ENCODE measurements at regions not wholly inside any gene's neighbourhood (a gene's known extent, or its start where the extent isn't known, plus 50 kb on each side); places are given as distances from the start of the nearest gene placed in this dataset.

GRCh38 chr14:98889836-98890185 is 382.2 kb downstream of the BCL11B start:
- DNase-seq (ENCODE audit: low spot score): no peak

GRCh38 chr14:98890556-98891340 is 381.2 kb downstream of the BCL11B start:
- DNase-seq (ENCODE audit: low spot score): no peak

GRCh38 chr14:98893675-98894074 is 378.3 kb downstream of the BCL11B start:
- DNase-seq (ENCODE audit: low spot score): no peak

GRCh38 chr14:98894600-98894999 is 377.4 kb downstream of the BCL11B start:
- DNase-seq (ENCODE audit: low spot score): no peak

GRCh38 chr14:98896449-98896848 is 375.5 kb downstream of the BCL11B start:
- DNase-seq (ENCODE audit: low spot score): no peak

DNA sequence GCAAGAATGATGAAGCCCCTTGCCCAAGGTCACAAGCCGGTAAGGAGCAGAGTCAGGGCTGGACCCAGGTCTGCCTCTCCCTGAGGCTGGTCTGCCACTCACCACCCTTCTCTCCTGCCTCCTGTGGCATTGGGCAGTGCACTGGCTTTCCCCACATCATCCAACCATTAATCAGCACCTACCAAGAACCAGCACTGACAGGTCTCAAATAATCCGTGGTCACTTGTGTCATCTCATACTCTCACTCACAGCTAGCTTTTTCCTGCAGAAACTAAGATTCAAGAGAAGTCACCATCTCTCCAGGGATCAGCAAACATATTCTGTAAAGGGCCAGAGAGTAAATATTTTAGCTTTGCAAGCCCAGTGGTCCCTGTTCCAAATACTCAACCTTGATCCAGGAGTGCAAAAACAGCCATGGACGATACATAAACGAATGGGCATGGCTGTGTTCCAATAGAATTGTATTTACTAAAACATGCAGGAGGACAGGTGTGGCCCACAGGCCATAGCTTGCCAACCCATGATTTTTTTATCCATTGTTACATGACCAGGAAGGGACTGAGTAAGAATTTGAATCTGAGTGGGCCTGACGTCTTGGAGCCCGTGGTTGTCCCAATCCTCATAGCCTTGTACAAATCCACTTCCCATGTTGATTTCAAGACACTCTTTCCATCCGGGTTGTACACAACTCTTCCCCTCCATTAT is 374.2 kb downstream of the BCL11B start:
- DNase-seq (ENCODE audit: low spot score): no peak

- DNase-seq (ENCODE audit: low spot score): no peak
These were observed 372.6 kb downstream of the BCL11B start for GRCh38 chr14:98899441-98899840.

DNA sequence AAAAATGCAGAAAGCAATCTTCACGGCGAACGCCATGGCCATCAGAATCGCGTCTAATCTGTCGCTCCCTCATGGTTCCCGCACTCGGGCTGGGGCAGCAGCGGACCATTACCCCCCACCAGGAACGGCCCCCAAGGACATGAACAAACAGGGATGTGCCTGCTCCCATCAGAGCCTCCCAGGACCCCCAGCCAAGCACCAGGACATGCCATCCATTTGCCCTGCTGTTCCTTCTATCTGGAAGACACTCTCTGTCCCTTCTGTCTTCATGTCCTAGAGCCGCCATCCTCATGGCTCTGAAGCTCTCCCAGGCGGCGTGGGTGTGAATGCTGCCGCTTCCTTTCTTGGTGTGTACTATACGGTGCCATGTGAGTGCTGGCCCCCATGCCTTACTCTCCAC is 371.8 kb downstream of the BCL11B start:
- DNase-seq (ENCODE audit: low spot score): no peak

DNA sequence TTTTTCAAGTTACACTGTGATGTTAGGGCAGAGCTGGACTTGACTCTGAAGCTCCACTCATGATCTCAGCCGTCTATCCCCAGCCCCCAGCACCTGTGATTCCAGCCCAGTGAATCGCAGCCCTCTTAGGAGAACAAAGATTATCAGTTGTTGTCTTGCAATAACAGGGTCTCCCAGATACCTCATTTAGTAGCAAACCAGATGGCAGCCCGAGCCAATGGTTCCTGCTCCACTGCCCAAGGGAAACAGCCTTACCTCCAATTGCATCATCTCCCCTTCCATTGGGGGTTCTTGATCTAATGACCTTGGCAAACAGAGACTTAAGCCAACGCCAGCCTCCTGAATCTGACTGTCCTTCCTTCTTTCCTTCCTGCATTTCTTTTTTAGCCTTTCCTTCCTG is 371.2 kb downstream of the BCL11B start:
- DNase-seq (ENCODE audit: low spot score): no peak

GRCh38 chr14:98901511-98902205 is 370.3 kb downstream of the BCL11B start:
- no peak for DNase-seq (ENCODE audit: low spot score)

DNA sequence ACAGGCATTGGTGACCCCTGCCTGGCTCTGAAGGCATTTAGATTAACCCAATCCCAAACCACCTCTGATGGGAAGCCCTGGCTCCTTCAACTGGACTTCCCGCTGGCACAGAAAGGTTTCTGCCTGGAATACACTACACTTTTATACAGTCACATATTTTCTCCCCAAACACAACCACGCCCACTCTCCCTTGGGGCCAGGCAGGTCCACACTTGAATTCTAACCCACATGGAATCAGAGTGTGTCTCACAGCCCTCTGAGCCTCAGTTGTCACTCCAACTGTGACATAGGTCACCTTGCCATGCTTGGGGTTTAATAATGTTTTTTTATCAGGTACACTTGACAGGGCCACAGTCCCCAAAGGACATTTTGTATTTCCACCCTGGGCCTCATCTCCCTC is 368.6 kb downstream of the BCL11B start:
- DNase-seq (ENCODE audit: low spot score): no peak

- DNase-seq (ENCODE audit: low spot score): no peak
These were observed 367.3 kb downstream of the BCL11B start for GRCh38 chr14:98904677-98905076.

DNA sequence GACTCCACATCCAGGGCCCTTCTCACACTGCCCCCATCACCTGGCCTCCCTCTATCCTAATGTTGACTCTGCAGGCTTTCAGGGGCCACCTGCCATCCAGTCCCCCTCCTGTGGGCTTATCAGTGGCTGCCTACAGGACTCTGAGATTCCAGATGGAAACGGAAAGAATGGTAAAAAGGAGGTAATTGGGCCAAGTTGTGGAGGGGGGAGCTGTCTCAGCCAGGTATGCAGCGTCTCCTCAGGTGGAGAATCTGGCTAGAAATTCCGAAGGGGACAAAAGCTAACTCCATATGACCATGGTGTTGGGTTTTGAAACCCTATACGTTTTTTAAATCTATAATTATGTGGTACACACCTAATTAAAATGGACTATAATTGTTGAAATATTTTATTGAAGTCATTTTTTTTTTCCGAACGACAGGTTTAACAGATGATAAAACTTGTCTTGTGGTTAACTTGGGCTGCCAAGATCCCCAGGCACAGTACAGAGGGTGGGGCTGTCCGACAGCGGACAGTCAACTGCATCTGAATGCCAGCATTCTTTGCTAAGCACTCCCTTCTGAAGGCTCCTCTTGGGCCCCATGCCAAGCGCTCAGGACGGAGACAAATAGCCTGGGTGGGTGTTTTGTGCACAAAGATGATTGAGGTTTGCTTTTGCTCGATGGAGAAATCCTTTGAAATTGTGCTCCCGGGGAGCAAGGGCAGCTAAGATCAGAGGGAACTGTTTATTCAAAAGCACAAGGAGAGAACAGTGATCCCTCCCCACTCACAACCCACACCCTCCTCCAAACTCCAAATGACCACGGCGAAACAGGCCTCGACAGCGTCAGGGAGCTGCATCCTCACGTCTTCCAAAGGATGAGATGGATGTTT is 365.6 kb downstream of the BCL11B start:
- no peak for DNase-seq (ENCODE audit: low spot score)

DNA sequence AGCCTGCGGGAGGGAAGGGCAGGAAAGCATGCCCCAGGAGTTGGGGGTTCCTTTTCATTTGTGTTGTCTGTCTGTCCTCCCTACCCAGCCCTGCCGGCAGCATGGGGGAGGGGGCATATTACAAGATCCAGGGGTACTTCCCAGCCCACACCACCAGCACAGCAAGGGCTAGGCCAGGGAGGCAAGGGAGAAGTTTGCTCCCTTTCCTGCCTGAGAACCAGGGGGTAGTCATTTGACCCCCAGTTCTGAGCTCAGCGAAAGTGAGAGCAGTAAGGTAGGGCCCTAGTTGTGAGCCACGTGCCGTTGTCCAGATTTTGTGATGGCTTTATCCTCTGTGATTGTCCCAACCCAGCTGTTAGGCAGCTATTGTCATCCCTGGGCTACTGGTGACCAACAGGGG is 364.7 kb downstream of the BCL11B start:
- DNase-seq (ENCODE audit: low spot score): no peak

DNA sequence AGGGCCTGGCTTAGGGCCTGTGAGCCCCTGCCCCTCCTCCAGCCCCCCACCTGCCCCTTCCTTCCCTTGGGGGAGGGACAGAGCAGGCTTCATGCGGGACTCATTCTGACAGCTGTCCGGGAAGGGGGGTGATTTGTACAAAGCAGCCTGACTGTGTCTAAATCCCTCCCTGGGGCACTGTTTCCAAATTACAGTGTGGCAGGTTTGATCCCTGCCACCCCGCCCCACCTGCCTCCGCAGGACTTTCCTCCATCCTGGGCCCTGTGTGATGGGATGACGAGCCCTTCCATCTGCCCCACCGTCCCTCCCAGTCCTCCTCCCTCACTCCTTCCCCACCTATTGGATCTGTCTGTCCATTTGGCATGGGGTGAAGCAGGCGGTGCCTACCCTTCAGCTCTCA is 363.9 kb downstream of the BCL11B start:
- no peak for DNase-seq (ENCODE audit: low spot score)

DNA sequence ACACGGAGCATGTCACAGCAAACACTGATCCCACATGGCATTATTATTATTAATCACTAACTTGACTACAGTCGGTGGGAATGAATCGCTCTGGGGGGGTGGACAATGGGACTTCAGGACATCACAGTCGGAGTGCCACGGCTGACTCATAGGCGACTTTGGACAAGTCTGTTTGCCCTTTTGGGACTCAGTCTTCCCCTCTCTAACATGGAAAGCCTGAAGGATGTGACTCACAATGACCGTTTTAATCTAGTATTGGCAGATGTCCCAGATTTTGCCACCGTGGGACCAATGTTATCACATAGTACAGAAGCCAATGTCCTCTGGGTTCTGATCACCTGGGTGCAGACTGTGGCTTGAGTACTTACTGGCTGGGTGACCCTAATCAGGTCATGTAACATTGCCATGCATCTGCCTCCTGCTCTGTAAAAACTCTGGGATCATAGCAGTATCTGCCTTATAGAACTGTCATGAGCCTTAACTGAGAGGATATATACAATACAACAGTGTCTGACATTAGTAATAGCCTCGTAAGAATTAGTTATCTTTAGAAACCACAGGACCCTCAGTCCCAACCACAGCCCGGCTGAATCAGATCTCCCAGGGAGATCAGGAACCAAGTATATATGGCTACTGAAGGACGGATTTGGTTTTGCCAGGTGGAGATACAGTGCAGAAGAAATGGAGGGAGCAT is 362.6 kb downstream of the BCL11B start:
- no peak for DNase-seq (ENCODE audit: low spot score)

DNA sequence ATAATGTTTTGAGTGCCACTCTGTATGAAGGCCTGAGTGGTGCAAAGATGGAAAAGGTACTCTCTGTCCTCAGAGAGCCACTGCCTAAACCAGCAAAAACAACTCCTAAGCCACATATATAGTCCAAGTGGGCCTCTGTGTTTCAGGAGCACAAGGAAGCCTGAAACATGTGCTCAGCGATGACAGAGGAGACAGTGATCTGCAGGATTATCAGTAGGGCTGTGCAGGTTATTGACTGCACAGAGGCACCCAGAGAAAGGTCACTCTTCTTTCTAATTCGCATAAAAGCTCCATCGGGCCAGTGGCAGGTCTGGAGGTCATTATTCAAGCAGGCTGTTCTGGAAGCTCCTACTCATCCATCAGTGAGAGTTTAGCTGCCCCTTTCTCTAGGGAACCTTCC is 361.9 kb downstream of the BCL11B start:
- no peak for DNase-seq (ENCODE audit: low spot score)

DNA sequence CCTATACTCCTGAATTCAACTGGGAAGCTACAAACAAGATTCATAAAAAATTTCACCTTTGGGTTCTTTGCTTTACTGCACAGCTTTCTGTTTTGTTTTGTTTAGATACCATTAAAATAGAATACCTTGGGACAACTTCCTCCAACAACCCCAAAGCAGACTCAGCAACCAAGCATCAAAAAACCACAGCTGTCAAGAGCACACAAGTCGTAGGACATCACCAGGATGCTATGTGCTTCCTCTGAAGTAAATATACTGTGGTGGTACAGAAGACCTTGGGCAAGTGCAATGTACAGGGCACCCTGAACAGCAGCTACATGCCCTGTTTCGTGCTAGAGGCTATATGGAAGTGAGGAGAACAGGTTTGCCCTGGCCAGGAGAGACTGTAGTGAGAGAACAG is 359.3 kb downstream of the BCL11B start:
- no peak for DNase-seq (ENCODE audit: low spot score)

GRCh38 chr14:98913967-98914650 is 357.9 kb downstream of the BCL11B start:
- DNase-seq (ENCODE audit: low spot score): no peak

GRCh38 chr14:98914942-98915341 is 357.1 kb downstream of the BCL11B start:
- DNase-seq (ENCODE audit: low spot score): no peak

DNA sequence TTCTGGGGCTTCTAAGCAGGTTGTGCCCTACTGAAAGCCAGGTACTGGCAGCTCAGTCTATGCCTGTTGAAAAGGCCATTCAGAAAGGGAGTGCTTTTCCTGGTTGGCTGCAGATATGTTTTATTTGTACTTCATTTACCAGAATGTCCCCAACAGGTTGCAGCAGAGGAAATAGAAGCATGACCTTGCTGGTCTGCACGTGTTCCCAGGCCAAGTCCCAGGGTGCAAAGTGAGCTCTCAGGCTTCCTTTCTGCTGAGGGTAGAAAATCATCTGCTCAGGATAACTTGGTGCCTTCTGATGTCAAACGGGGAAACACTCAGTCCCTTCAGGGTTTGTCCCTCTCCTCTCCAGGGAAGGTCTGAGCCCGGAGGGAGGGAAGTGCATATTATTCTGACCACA is 356.4 kb downstream of the BCL11B start:
- DNase-seq (ENCODE audit: low spot score): no peak
